ENCODE measurements at regions not wholly inside any gene's neighbourhood (a gene's known extent, or its start where the extent isn't known, plus 50 kb on each side); places are given as distances from the start of the nearest gene placed in this dataset.

DNA sequence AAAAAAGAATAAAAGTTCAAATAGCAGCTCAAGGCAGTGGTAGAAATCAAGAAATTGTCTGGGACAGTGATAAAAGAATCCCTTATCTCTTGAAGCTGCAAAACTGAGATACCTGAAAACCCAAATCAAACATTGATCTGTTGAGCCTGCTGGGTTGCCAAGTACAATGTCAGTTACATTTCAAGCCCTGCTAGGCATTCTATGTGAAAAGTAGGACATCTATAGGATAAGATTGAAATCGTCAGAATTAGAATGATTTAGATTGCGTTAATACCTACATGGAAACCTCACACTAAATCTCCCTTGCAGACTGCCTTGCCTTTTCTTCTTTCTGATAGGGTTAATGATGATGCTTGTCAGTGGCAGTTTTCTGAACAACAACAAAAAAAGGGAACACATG lies 1684.4 kb upstream of the B3GALT2 start (continued):
- TF ChIP-seq EZH2phosphoT487 (IDR thresholded peaks at IDR 0.05; ENCODE audit: borderline replicate concordance) (no peak), ZBTB33 (IDR thresholded peaks at IDR 0.05; ENCODE audit: extremely low read depth, insufficient replicate concordance, low read length) (no peak), ELF1 (IDR thresholded peaks at IDR 0.05; ENCODE audit: borderline replicate concordance, low read depth) (no peak), YY1 (IDR thresholded peaks at IDR 0.05; ENCODE audit: extremely low read depth, insufficient replicate concordance, low read depth, low read length) (no peak)

DNA sequence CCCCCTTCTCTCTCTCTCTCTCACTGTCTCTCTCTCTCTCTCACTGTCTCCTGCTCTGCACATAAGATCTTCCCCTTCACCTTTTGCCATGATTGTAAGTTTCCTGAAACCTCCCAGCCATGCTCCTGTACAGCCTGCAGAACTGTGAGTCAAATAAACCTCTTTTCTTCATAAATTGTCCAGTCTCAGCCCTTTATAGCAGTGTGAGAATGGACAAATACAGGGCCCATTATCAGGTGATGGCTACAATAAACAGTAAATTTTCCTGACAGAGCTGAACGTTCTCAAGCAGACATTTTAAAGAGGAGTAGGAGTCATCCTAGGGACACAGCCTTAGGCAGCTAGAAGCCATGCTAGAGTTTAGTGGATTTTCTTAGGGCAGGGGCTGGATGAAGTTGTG lies 1679.7 kb upstream of the B3GALT2 start:
- Histone ChIP-seq H3K27me3 (ENCODE audit: insufficient read depth, low read length) (no peaks in the 10 kb centered on the region), H3K4me1 (ENCODE audit: control insufficient read depth in 1 of 2, insufficient read depth in 2 of 2, low read length in 2 of 2) (no peaks in the 10 kb centered on the region), H2AFZ (ENCODE audit: low read depth, low read length, poor library complexity, severe bottlenecking) (no peak overlapping the region), H3K36me3 (ENCODE audit: control insufficient read depth in 1 of 2, insufficient read depth in 2 of 2, low read length in 2 of 2) (no peaks in the 10 kb centered on the region), H3K9me3 (ENCODE audit: control insufficient read depth in 1 of 2, insufficient read depth in 1 of 2, low read depth in 1 of 2, low read length in 2 of 2) (no peaks in the 10 kb centered on the region), H3K9ac (ENCODE audit: low read length) (no peak overlapping the region), H3K4me3 (replicated peaks in 1 of 2; ENCODE audit: low read depth in 1 of 2, low read length in 2 of 2) (no peak overlapping the region), H3K27ac (ENCODE audit: low read depth, low read length) (no peak overlapping the region), H3K9me2 (ENCODE audit: insufficient read depth) (no peaks in the 10 kb centered on the region; the same call in 1 of the 2 replicates), H4K20me1 (ENCODE audit: insufficient read depth) (no peaks in the 10 kb centered on the region), H3K79me2 (ENCODE audit: insufficient read depth, low read length) (no peaks in the 10 kb centered on the region), H3K4me2 (ENCODE audit: low read length) (no peak overlapping the region)
- RAD21 ChIA-PET (ENCODE audit: low non-redundant PET in 1 of 2, low total read pairs in 2 of 2, uncharacterized antibody in 2 of 2, unreplicated experiment in 2 of 2): no interaction called here
- DNase-seq (ENCODE audit: low read depth, low spot score) (no peak), ATAC-seq (no peak)
- CTCF ChIA-PET: no interaction called here
- BruUV-seq (replicated peaks): no TSS peak
- POLR2A ChIA-PET: no interaction called here
- no peak for TF ChIP-seq YY1 (IDR thresholded peaks at IDR 0.05; ENCODE audit: extremely low read depth, insufficient replicate concordance, low read depth, low read length)
- TF ChIP-seq SRF (IDR thresholded peaks at IDR 0.05; ENCODE audit: low read depth): no peak
- no peak for TF ChIP-seq ATF3 (IDR thresholded peaks at IDR 0.05)
- no peak for TF ChIP-seq RAD21 (IDR thresholded peaks at IDR 0.05; ENCODE audit: low read depth)
- no peak for TF ChIP-seq ELF1 (IDR thresholded peaks at IDR 0.05; ENCODE audit: borderline replicate concordance, low read depth)
- TF ChIP-seq TCF7L2 (IDR thresholded peaks at IDR 0.05; ENCODE audit: borderline replicate concordance, extremely low read depth, insufficient read depth, insufficient read length): no peak
- no peak for TF ChIP-seq SP1 (IDR thresholded peaks at IDR 0.05; ENCODE audit: low read depth)
- no peak for TF ChIP-seq CTCF (IDR thresholded peaks at IDR 0.05 in 2 of 3, conservative IDR thresholded peaks at IDR 0.05 in 1 of 3; ENCODE audit: borderline replicate concordance in 1 of 3, insufficient read depth in 1 of 3, low read depth in 2 of 3, low read length in 2 of 3)
- TF ChIP-seq ZBTB33 (IDR thresholded peaks at IDR 0.05; ENCODE audit: extremely low read depth, insufficient replicate concordance, low read length): no peak
- no peak for TF ChIP-seq EZH2phosphoT487 (IDR thresholded peaks at IDR 0.05; ENCODE audit: borderline replicate concordance)
- no peak for TF ChIP-seq EGR1 (IDR thresholded peaks at IDR 0.05; ENCODE audit: low read depth)
- no peak for TF ChIP-seq EZH2 (IDR thresholded peaks at IDR 0.05)
- no peak for TF ChIP-seq POLR2A (IDR thresholded peaks at IDR 0.05; ENCODE audit: borderline replicate concordance, extremely low read depth, insufficient read depth, insufficient read length)
- intact Hi-C loops (cut with micrococcal nuclease): no loop called here

Data from HCT116 (cell line).